ENCODE measurements at regions not wholly inside any gene's neighbourhood (a gene's known extent, or its start where the extent isn't known, plus 50 kb on each side); places are given as distances from the start of the nearest gene placed in this dataset.

GRCh38 chr6:97548354-97548753 lies 265.3 kb upstream of the MMS22L start:
- no peak for TF ChIP-seq CTCF (IDR thresholded peaks at IDR 0.05; ENCODE audit: low read depth, low read length, missing control alignments)
- no peak for DNase-seq (ENCODE audit: low read depth)
- H3K4me3 ChIP-seq (ENCODE audit: low read depth, low read length) = no peak overlapping the region

GRCh38 chr6:97557355-97557754 lies 274.3 kb upstream of the MMS22L start:
- H3K4me3 ChIP-seq (ENCODE audit: low read depth, low read length) = no peak overlapping the region
- no peak for DNase-seq (ENCODE audit: low read depth)
- TF ChIP-seq CTCF (IDR thresholded peaks at IDR 0.05; ENCODE audit: low read depth, low read length, missing control alignments) = no peak

GRCh38 chr6:97563529-97563928 lies 280.5 kb upstream of the MMS22L start:
- DNase-seq (ENCODE audit: low read depth) = no peak
- H3K4me3 ChIP-seq (ENCODE audit: low read depth, low read length) = no peak overlapping the region
- no peak for TF ChIP-seq CTCF (IDR thresholded peaks at IDR 0.05; ENCODE audit: low read depth, low read length, missing control alignments)

- DNase-seq (ENCODE audit: low read depth) = no peak
- H3K4me3 ChIP-seq (ENCODE audit: low read depth, low read length) = no peak overlapping the region
- TF ChIP-seq CTCF (IDR thresholded peaks at IDR 0.05; ENCODE audit: low read depth, low read length, missing control alignments) = no peak
These were observed 289.9 kb upstream of the MMS22L start for GRCh38 chr6:97572943-97573342.

- no peak overlapping the region for H3K4me3 ChIP-seq (ENCODE audit: low read depth, low read length)
- TF ChIP-seq CTCF (IDR thresholded peaks at IDR 0.05; ENCODE audit: low read depth, low read length, missing control alignments) = peak; percentile 26
- DNase-seq (ENCODE audit: low read depth) = no peak
These were observed 303.3 kb upstream of the MMS22L start for GRCh38 chr6:97586344-97586743.

- no peak overlapping the region for H3K4me3 ChIP-seq (ENCODE audit: low read depth, low read length)
- TF ChIP-seq CTCF (IDR thresholded peaks at IDR 0.05; ENCODE audit: low read depth, low read length, missing control alignments) = no peak
- no peak for DNase-seq (ENCODE audit: low read depth)
These were observed 308.9 kb upstream of the MMS22L start for GRCh38 chr6:97591955-97592354.

- no peak overlapping the region for H3K4me3 ChIP-seq (ENCODE audit: low read depth, low read length)
- no peak for TF ChIP-seq CTCF (IDR thresholded peaks at IDR 0.05; ENCODE audit: low read depth, low read length, missing control alignments)
- DNase-seq (ENCODE audit: low read depth) = no peak
These were observed 311.8 kb upstream of the MMS22L start for GRCh38 chr6:97594844-97595243.
